Natural killer cell (primary cell): ENCODE measurements at regions not wholly inside any gene's neighbourhood (a gene's known extent, or its start where the extent isn't known, plus 50 kb on each side); places are given as distances from the start of the nearest gene placed in this dataset.

Experiments used
- ATAC-seq, 3 donors: fragments of 150-1000 bp in 2 of 3; fragments of 200-7000 bp in 1 of 3; cut with Tn5 transposase; 1 replicate in 1 of 3; 2 replicates in 2 of 3; pipeline ENCODE4 v1.10.0; 2021; ENCODE audit warnings: mild to moderate bottlenecking in 2 of 3, moderate library complexity in 2 of 3
- DNase-seq, 2 donors: peaks; one replicate each; pipeline versions ENCODE4 v3.0.0 to v3.0.0-alpha.2; 2013 to 2021; ENCODE audit warnings: mixed read lengths in 1 of 2
- H3K27ac ChIP-seq: one replicate; pipeline ENCODE4 v1.5.1; 2013; ENCODE audit warnings: mild to moderate bottlenecking, low read length
- H3K27me3 ChIP-seq: one replicate; pipeline ENCODE4 v1.6.1; 2013; ENCODE audit warnings: low read length; ENCODE audit not compliant: control insufficient read depth, insufficient read depth
- H3K36me3 ChIP-seq: one replicate; pipeline ENCODE4 v1.6.1; 2013; ENCODE audit warnings: low read length; ENCODE audit not compliant: control insufficient read depth, insufficient read depth
- H3K4me1 ChIP-seq: one replicate; pipeline ENCODE4 v1.6.1; 2013; ENCODE audit warnings: low read length; ENCODE audit not compliant: control insufficient read depth, insufficient read depth
- H3K4me3 ChIP-seq: one replicate; pipeline ENCODE4 v1.5.1; 2013; ENCODE audit warnings: low read length
- H3K9me3 ChIP-seq: one replicate; pipeline ENCODE4 v1.6.1; 2013; ENCODE audit warnings: low read length; ENCODE audit not compliant: control insufficient read depth, insufficient read depth
- H3K27ac Mint-ChIP-seq, 2 donors: one replicate each; pipeline ENCODE4 v1.8.0; 2022; ENCODE audit warnings: mild to moderate bottlenecking in 2 of 2, mixed read lengths in 2 of 2, moderate library complexity in 1 of 2
- H3K27me3 Mint-ChIP-seq, 2 donors: one replicate each; pipeline ENCODE4 v1.8.0; 2022; ENCODE audit warnings: low read depth in 2 of 2, mixed read lengths in 2 of 2
- H3K36me3 Mint-ChIP-seq: one replicate; pipeline ENCODE4 v1.8.0; 2022; ENCODE audit warnings: mixed read lengths
- H3K4me1 Mint-ChIP-seq, 2 donors: one replicate each; pipeline ENCODE4 v1.8.0; 2022; ENCODE audit warnings: mixed read lengths in 2 of 2
- H3K4me3 Mint-ChIP-seq: one replicate; pipeline ENCODE4 v1.8.0; 2022; ENCODE audit warnings: mild to moderate bottlenecking, moderate library complexity, mixed read lengths
- H3K9me3 Mint-ChIP-seq, 2 donors: one replicate each; pipeline ENCODE4 v1.8.0; 2022; ENCODE audit warnings: mixed read lengths in 2 of 2
- WGBS: methylation state at CpG from one replicate; pipeline ENCODE4 v1.1.7; 2013; ENCODE audit warnings: missing lambda C conversion rate; ENCODE audit not compliant: insufficient coverage; 5-methylcytosine and 5-hydroxymethylcytosine counted together
- intact Hi-C: fragments of 100-400 bp; cut with micrococcal nuclease; formaldehyde crosslinking; loops from one replicate; pipeline ENCODE4 v1.14.2; 2022
- TF ChIP-seq, protein P1 (sequence below): fragments of 200-600 bp; IDR thresholded peaks from one replicate; pipeline ENCODE4 v1.8.0; 2022; ENCODE audit warnings: antibody characterized with exemption

- intact Hi-C loops: no loop called here
- peaks cover 8 to 10% of the 10 kb centered on the region in 2 donors for H3K27me3 Mint-ChIP-seq
- H3K4me1 Mint-ChIP-seq: no peaks in the 10 kb centered on the region
- H3K27ac Mint-ChIP-seq: peak overlapping the region in 1 of 2 donors; percentile 7
- DNase-seq (no peak), ATAC-seq (no peak)
- Histone ChIP-seq H3K27ac (no peak overlapping the region), H3K4me3 (no peak overlapping the region), H3K4me1 (no peaks in the 10 kb centered on the region), H3K36me3 (no peaks in the 10 kb centered on the region), H3K9me3 (no peaks in the 10 kb centered on the region), H3K27me3 (no peaks in the 10 kb centered on the region)
- 70% methylated on average over 4 of the region's 7 CpGs for WGBS
- H3K9me3 Mint-ChIP-seq: no peaks in the 10 kb centered on the region
- no peak overlapping the region for H3K4me3 Mint-ChIP-seq
- H3K36me3 Mint-ChIP-seq: no peaks in the 10 kb centered on the region
- TF ChIP-seq, protein P1, sequence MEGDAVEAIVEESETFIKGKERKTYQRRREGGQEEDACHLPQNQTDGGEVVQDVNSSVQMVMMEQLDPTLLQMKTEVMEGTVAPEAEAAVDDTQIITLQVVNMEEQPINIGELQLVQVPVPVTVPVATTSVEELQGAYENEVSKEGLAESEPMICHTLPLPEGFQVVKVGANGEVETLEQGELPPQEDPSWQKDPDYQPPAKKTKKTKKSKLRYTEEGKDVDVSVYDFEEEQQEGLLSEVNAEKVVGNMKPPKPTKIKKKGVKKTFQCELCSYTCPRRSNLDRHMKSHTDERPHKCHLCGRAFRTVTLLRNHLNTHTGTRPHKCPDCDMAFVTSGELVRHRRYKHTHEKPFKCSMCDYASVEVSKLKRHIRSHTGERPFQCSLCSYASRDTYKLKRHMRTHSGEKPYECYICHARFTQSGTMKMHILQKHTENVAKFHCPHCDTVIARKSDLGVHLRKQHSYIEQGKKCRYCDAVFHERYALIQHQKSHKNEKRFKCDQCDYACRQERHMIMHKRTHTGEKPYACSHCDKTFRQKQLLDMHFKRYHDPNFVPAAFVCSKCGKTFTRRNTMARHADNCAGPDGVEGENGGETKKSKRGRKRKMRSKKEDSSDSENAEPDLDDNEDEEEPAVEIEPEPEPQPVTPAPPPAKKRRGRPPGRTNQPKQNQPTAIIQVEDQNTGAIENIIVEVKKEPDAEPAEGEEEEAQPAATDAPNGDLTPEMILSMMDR: no peak
Observed at GRCh38 chr9:86585422-86586143, 231.4 kb upstream of the TUT7 start.

GRCh38 chr9:86580688-86581087, 226.5 kb upstream of the TUT7 start:
- WGBS: 81% methylated on average over 5 of the region's 6 CpGs
- H3K36me3 Mint-ChIP-seq: no peaks in the 10 kb centered on the region
- intact Hi-C loops: no loop called here
- Histone ChIP-seq H3K4me1 (no peaks in the 10 kb centered on the region), H3K4me3 (no peak overlapping the region), H3K27me3 (no peaks in the 10 kb centered on the region), H3K27ac (no peak overlapping the region), H3K9me3 (no peaks in the 10 kb centered on the region), H3K36me3 (no peaks in the 10 kb centered on the region)
- no peaks in the 10 kb centered on the region for H3K4me1 Mint-ChIP-seq
- no peak overlapping the region for H3K4me3 Mint-ChIP-seq
- TF ChIP-seq, protein P1: no peak
- no peak for DNase-seq
- H3K27me3 Mint-ChIP-seq: peaks cover 0 to 8% of the 10 kb centered on the region in 2 donors
- H3K27ac Mint-ChIP-seq: no peak overlapping the region
- no peaks in the 10 kb centered on the region for H3K9me3 Mint-ChIP-seq
- no peak for ATAC-seq

GRCh38 chr9:86578722-86579121, 224.5 kb upstream of the TUT7 start:
- no peaks in the 10 kb centered on the region for H3K36me3 Mint-ChIP-seq
- no peaks in the 10 kb centered on the region for H3K27me3 ChIP-seq
- H3K27ac ChIP-seq: no peak overlapping the region
- H3K27ac Mint-ChIP-seq: no peak overlapping the region
- H3K4me1 Mint-ChIP-seq: no peaks in the 10 kb centered on the region
- 93% methylated on average over 3 of the region's 3 CpGs for WGBS
- no peaks in the 10 kb centered on the region for H3K9me3 Mint-ChIP-seq
- no peaks in the 10 kb centered on the region for H3K9me3 ChIP-seq
- H3K36me3 ChIP-seq: no peaks in the 10 kb centered on the region
- TF ChIP-seq, protein P1: no peak
- DNase-seq (no peak), ATAC-seq (no peak)
- H3K27me3 Mint-ChIP-seq: peaks cover 8% of the 10 kb centered on the region in 2 donors
- H3K4me3 ChIP-seq: no peak overlapping the region
- H3K4me1 ChIP-seq: no peaks in the 10 kb centered on the region
- intact Hi-C loops: no loop called here
- no peak overlapping the region for H3K4me3 Mint-ChIP-seq
